ENCODE measurements at regions not wholly inside any gene's neighbourhood (a gene's known extent, or its start where the extent isn't known, plus 50 kb on each side); places are given as distances from the start of the nearest gene placed in this dataset.

- no peaks in the 10 kb centered on the region for H3K9me3 Mint-ChIP-seq
- DNase-seq, result peak; percentile 43 to 54
- 81% methylated on average over 1 of the region's 5 CpGs for WGBS (ENCODE audit: insufficient coverage)
Measured at GRCh38 chr15:58369261-58369701, 62.5 kb upstream of the LIPC start.

GRCh38 chr15:58369956-58370355 lies 61.8 kb upstream of the LIPC start:
- Histone ChIP-seq H3K9me3 (ENCODE audit: control insufficient read depth, insufficient read depth, low read length) (no peaks in the 10 kb centered on the region), H3K27me3 (ENCODE audit: control insufficient read depth, insufficient read depth, low read length) (no peaks in the 10 kb centered on the region), H3K4me3 (ENCODE audit: low read length) (no peak overlapping the region), H3K36me3 (ENCODE audit: control insufficient read depth, insufficient read depth, low read length) (no peaks in the 10 kb centered on the region), H3K27ac (ENCODE audit: low read length) (no peak overlapping the region), H3K4me1 (ENCODE audit: control insufficient read depth, insufficient read depth, low read length) (peaks cover 5% of the 10 kb centered on the region)
- ATAC-seq (no peak), DNase-seq (no peak)
- intact Hi-C loops (cut with micrococcal nuclease), result loop anchor here (10.0 kb wide), 1 partner anchor 95 kb away; no protein-coding TSS in a partner anchor
- peaks cover 13 to 17% of the 10 kb centered on the region in 2 donors for H3K4me1 Mint-ChIP-seq
- no peaks in the 10 kb centered on the region for H3K27me3 Mint-ChIP-seq (ENCODE audit: low read depth in 2 of 2)
- no peak overlapping the region for H3K4me3 Mint-ChIP-seq
- WGBS (ENCODE audit: insufficient coverage), result 86% methylated on average over 3 of the region's 3 CpGs
- no peak for TF ChIP-seq CTCF (IDR thresholded peaks at IDR 0.05)
- H3K36me3 Mint-ChIP-seq, result peaks cover 6% of the 10 kb centered on the region
- H3K9me3 Mint-ChIP-seq, result no peaks in the 10 kb centered on the region
- H3K27ac Mint-ChIP-seq, result peak overlapping the region; percentile 27 to 87

More at GRCh38 chr15:58369261-58369701, 62.5 kb upstream of the LIPC start:
- Mint-ChIP-seq H3K27ac (peak overlapping the region; percentile 27 to 87), H3K4me3 (peak overlapping the region; percentile 32), H3K36me3 (peaks cover 6% of the 10 kb centered on the region), H3K4me1 (peaks cover 14 to 18% of the 10 kb centered on the region in 2 donors), H3K27me3 (ENCODE audit: low read depth in 2 of 2) (no peaks in the 10 kb centered on the region)
- peak; percentile 98 to 100 (median 99) for ATAC-seq
- Histone ChIP-seq H3K4me3 (ENCODE audit: low read length) (no peak overlapping the region), H3K27me3 (ENCODE audit: control insufficient read depth, insufficient read depth, low read length) (no peaks in the 10 kb centered on the region), H3K9me3 (ENCODE audit: control insufficient read depth, insufficient read depth, low read length) (no peaks in the 10 kb centered on the region), H3K36me3 (ENCODE audit: control insufficient read depth, insufficient read depth, low read length) (no peaks in the 10 kb centered on the region), H3K4me1 (ENCODE audit: control insufficient read depth, insufficient read depth, low read length) (peaks cover 5% of the 10 kb centered on the region), H3K27ac (ENCODE audit: low read length) (no peak overlapping the region)
- TF ChIP-seq CTCF (IDR thresholded peaks at IDR 0.05), result no peak
- intact Hi-C loops (cut with micrococcal nuclease), result loop anchor here (10.0 kb wide), 1 partner anchor 94 kb away; no protein-coding TSS in a partner anchor

- Mint-ChIP-seq H3K9me3 (peaks cover 3 to 4% of the 10 kb centered on the region in 2 donors), H3K4me1 (peaks cover 10% of the 10 kb centered on the region in 2 donors), H3K36me3 (peaks cover 12% of the 10 kb centered on the region), H3K4me3 (no peak overlapping the region), H3K27me3 (ENCODE audit: low read depth in 2 of 2) (peaks cover 3 to 8% of the 10 kb centered on the region in 2 donors), H3K27ac (no peak overlapping the region)
- DNase-seq, result no peak
- no peak for ATAC-seq
- Histone ChIP-seq H3K4me1 (ENCODE audit: control insufficient read depth, insufficient read depth, low read length) (peaks cover 3% of the 10 kb centered on the region), H3K4me3 (ENCODE audit: low read length) (no peak overlapping the region), H3K27ac (ENCODE audit: low read length) (no peak overlapping the region), H3K36me3 (ENCODE audit: control insufficient read depth, insufficient read depth, low read length) (no peaks in the 10 kb centered on the region), H3K9me3 (ENCODE audit: control insufficient read depth, insufficient read depth, low read length) (no peaks in the 10 kb centered on the region), H3K27me3 (ENCODE audit: control insufficient read depth, insufficient read depth, low read length) (no peaks in the 10 kb centered on the region)
- no peak for TF ChIP-seq CTCF (IDR thresholded peaks at IDR 0.05)
- intact Hi-C loops (cut with micrococcal nuclease), result no loop called here
- 92% methylated on average over 3 of the region's 3 CpGs for WGBS (ENCODE audit: insufficient coverage)
Measured at GRCh38 chr15:58374147-58374546, 57.6 kb upstream of the LIPC start.

- no peaks in the 10 kb centered on the region for H3K4me1 Mint-ChIP-seq
Measured at GRCh38 chr15:58377193-58377592, 54.6 kb upstream of the LIPC start.

More at GRCh38 chr15:58377193-58377592, 54.6 kb upstream of the LIPC start:
- Histone ChIP-seq H3K27ac (ENCODE audit: low read length) (no peak overlapping the region), H3K4me3 (ENCODE audit: low read length) (no peak overlapping the region), H3K4me1 (ENCODE audit: control insufficient read depth, insufficient read depth, low read length) (no peaks in the 10 kb centered on the region), H3K27me3 (ENCODE audit: control insufficient read depth, insufficient read depth, low read length) (no peaks in the 10 kb centered on the region), H3K36me3 (ENCODE audit: control insufficient read depth, insufficient read depth, low read length) (no peaks in the 10 kb centered on the region), H3K9me3 (ENCODE audit: control insufficient read depth, insufficient read depth, low read length) (no peaks in the 10 kb centered on the region)
- 77% methylated on average over 2 of the region's 2 CpGs for WGBS (ENCODE audit: insufficient coverage)
- no peak for TF ChIP-seq CTCF (IDR thresholded peaks at IDR 0.05)
- DNase-seq, result no peak
- Mint-ChIP-seq H3K27me3 (ENCODE audit: low read depth in 2 of 2) (peaks cover 8% of the 10 kb centered on the region in 2 donors), H3K36me3 (peaks cover 12% of the 10 kb centered on the region), H3K27ac (no peak overlapping the region), H3K9me3 (peaks cover 3 to 4% of the 10 kb centered on the region in 2 donors), H3K4me3 (no peak overlapping the region)
- ATAC-seq, result no peak
- intact Hi-C loops (cut with micrococcal nuclease), result no loop called here

Measured in natural killer cell (primary cell).